Gastrocnemius medialis (tissue), 4 donors: ENCODE measurements at regions not wholly inside any gene's neighbourhood (a gene's known extent, or its start where the extent isn't known, plus 50 kb on each side); places are given as distances from the start of the nearest gene placed in this dataset.

Experiments used
- CTCF ChIP-seq, 5 experiments: fragments of 450-650 bp in 3 of 5; fragments of 200-600 bp in 2 of 5; sonication (generic) in 2 of 5; IDR thresholded peaks in 4 of 5; conservative IDR thresholded peaks in 1 of 5; 1 replicate in 4 of 5; 2 replicates in 1 of 5; pipeline ENCODE4 v1.5.1; 2016 to 2019; ENCODE audit warnings: antibody characterized with exemption in 5 of 5, mild to moderate bottlenecking in 3 of 5, moderate library complexity in 3 of 5
- POLR2A ChIP-seq, 2 donors: fragments of 450-650 bp; IDR thresholded peaks; one replicate each; pipeline ENCODE4 v1.6.1; 2017; ENCODE audit warnings: antibody characterized with exemption in 2 of 2, mild to moderate bottlenecking in 2 of 2, moderate library complexity in 2 of 2

GRCh38 chr9:108759399-108759798 is 96.4 kb downstream of the ACTL7B start:
- no peak for TF ChIP-seq CTCF (IDR thresholded peaks at IDR 0.05 in 4 of 5, conservative IDR thresholded peaks at IDR 0.05 in 1 of 5)
- no peak for TF ChIP-seq POLR2A (IDR thresholded peaks at IDR 0.05)
